OCI-LY7 (cell line): ENCODE measurements at regions not wholly inside any gene's neighbourhood (a gene's known extent, or its start where the extent isn't known, plus 50 kb on each side); places are given as distances from the start of the nearest gene placed in this dataset.

Experiments
- CTCF ChIP-seq: fragments of 200-600 bp; sonication (generic); conservative IDR thresholded peaks from 2 replicates; pipeline ENCODE4 v1.5.1; 2014; ENCODE audit warnings: mild to moderate bottlenecking, antibody characterized with exemption, low read length, moderate library complexity, mixed read lengths
- EZH2phosphoT487 ChIP-seq: fragments of 200-600 bp; sonication (generic); IDR thresholded peaks from 2 replicates; pipeline ENCODE4 v1.6.1; 2018; ENCODE audit warnings: low read depth, borderline replicate concordance, mild to moderate bottlenecking, mixed run types, antibody characterized with exemption, low read length, moderate library complexity, mixed read lengths

- no peak for TF ChIP-seq CTCF
- no peak for TF ChIP-seq EZH2phosphoT487
Measured at GRCh38 chr6:140193269-140193668, 818.8 kb upstream of the CITED2 start.
